ENCODE measurements at regions not wholly inside any gene's neighbourhood (a gene's known extent, or its start where the extent isn't known, plus 50 kb on each side); places are given as distances from the start of the nearest gene placed in this dataset.

DNA sequence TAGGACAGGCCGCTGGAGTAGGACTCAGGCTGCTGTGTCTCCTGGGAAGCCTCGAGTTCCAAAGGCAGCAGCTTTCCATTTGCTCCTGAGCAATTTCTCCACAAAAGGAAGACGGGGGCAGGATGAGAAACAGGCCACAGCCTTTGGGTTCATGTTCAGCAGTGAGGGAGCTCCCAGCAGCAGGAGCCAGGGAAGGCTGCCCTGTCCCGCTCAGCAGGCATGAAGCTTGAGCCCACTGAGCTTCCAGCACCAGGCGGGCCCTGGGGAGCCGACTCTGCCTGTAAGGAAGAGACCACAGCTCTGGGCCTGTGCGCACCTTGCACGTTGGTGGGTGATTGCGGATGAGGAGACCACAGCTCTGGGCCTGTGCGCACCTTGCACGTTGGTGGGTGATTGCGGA, 527.2 kb downstream of the TCERG1L start:
- TF ChIP-seq CTCF (IDR thresholded peaks at IDR 0.05) (no peak), SMC3 (IDR thresholded peaks at IDR 0.05) (no peak), NR3C1 (IDR thresholded peaks at IDR 0.05) (no peak), POLR2AphosphoS2 (conservative IDR thresholded peaks at IDR 0.05; ENCODE audit: low read length) (no peak), RFX5 (IDR thresholded peaks at IDR 0.05) (no peak), POLR2A (IDR thresholded peaks at IDR 0.05; ENCODE audit: low read length) (no peak)

Measured in A549 (cell line).